Stimulated activated naive CD8-positive, alpha-beta T cell treated with anti-CD3 and anti-CD28 coated beads, Interleukin-15, Interleukin-2, amounts not matched to agents 100 U/mL and 50 U/mL, for 24 hours (primary cell): ENCODE measurements at regions not wholly inside any gene's neighbourhood (a gene's known extent, or its start where the extent isn't known, plus 50 kb on each side); places are given as distances from the start of the nearest gene placed in this dataset.
"Not testable (repeated sequence)": the region's sequence is repeated elsewhere in the genome, so short reads cannot be mapped to it uniquely, and the experiment has no call there.

Experiments used
- ATAC-seq: fragments of 150-1000 bp; cut with Tn5 transposase; one replicate; pipeline ENCODE4 v1.10.0; 2021
- DNase-seq: peaks from one replicate; pipeline ENCODE4 v3.0.0; 2021

DNA sequence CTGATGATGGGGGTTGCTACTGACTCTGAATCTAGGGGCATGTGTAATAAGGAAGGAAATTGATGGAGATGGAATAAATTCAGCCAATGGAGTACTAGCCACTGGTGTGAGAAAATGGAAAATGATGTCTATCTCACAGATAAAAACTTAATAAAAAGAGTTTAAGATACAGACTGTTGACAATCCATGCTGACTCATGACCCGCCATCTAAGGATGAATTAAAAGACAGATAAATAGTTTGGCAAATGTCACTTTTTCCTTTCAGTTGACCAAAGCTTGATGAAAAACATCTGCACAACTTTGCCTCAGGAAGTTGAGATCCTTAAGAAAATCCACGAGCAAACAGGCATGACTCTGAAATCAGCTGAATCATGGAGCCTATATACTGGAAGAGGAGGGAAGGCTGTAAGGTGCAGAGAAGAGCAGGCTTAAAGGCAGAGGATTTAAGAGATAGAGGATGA lies 82.6 kb upstream of the BMP5 start:
- DNase-seq (no peak), ATAC-seq (no peak)

DNA sequence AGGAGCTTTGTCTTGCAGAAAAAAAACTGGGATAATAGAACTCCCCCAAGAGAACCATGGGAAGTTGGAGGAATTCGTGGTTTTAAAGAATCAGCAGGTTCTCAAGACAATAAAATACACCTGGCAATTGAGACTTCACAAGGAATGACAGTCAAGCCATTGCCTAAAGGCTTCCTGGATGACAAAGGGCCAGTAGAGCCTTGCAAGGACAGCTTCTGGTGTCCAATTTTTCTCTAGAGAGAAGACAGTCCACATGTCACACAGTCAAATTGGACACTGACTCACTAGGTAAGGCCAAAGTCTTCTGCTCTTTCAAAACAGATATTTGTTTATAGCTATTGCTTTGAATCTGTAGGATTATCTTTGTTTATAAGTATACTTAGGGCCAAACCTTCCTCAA lies 80.3 kb upstream of the BMP5 start:
- DNase-seq (no peak), ATAC-seq (no peak)

DNA sequence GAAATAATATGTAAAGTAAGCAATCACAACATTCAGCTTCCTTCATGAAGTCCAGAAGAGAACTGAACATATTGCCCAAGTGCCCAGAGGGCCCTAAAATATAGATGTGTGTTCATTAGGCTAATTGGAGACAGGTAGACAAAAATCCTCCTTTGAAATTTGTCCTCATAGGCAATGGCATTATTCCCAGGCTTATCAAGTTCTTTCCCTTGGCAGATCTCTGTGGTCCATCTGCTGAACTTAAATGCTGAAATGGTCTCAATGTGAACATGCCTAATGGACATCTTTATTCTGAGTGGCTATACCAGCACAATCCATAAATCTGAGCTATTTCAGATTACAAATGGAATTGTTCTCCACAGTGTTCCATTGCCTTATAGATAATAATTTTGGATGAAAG lies 79.0 kb upstream of the BMP5 start:
- ATAC-seq (no peak), DNase-seq (no peak)

DNA sequence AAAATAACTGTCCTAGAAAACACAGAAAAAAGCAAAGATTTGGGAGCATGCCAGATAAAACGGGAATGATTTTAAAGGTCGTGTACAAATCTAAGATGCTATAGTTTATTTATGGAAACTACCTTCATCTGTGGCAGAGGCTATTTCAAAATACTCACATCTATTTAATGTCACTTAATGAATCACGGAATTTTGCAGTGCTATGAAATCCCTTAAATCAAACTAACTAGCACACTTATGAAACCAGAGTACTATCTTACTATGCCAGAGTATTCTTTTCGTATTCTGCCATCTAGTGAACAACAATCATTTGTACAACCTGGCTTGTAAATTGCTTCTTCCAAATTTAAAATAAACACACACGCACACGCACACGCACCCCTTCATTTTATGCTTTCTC lies 77.9 kb upstream of the BMP5 start:
- ATAC-seq: no peak
- DNase-seq: no peak

DNA sequence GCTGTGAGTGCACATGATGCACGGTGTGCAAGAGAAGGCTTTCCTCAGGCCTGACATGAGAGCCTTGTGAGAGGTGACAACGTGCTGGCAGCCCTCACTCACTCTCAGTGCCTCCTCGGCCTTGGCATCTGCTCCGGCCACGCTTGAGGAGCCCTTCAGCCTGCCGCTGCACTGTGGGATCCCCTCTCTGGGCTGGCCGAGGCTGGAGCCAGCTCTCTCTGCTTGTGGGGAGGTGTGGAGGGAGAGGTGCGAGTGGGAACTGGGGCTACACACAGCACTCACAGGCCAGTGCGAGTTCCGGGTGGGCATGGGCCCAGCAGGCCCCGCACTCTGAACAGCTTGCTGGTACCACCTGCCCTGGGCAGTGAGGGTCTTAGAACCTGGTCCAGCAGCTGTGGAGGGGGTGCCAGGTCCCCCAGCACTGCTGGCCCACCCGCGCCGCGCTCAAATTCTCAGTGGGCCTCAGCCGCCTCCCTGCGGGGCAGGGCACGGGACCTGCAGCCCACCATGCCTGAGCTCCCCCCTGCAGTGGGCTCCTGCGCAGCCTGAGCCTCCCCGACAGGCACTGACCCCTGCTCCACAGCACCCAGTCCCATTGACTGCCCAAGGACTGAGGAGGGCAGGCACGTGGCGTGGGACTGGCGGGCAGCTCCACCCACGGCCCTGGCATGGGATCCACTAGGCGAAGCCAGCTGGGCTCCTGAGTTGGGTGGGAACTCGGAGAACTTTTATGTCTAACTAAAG lies 74.9 kb upstream of the BMP5 start:
- DNase-seq (no peak), ATAC-seq (no peak)

DNA sequence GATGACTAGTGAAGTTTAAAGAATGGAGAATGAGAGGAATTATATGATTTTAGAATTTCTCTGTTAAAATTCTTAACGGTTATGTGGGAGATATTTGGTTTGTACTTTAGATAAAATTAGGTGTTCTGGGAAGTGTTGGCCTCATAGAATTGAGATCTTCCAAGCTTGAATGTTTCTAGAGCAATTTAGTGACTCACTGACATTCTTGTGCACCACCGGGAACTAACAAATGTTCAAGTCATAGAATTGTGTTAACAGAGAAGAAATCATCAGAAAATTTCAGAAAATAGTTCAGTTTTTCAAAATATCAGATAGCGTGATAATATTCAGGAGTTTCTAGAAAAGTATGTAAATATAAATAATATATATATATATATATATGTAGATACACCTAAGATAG lies 67.9 kb upstream of the BMP5 start:
- ATAC-seq (no peak), DNase-seq (no peak)

DNA sequence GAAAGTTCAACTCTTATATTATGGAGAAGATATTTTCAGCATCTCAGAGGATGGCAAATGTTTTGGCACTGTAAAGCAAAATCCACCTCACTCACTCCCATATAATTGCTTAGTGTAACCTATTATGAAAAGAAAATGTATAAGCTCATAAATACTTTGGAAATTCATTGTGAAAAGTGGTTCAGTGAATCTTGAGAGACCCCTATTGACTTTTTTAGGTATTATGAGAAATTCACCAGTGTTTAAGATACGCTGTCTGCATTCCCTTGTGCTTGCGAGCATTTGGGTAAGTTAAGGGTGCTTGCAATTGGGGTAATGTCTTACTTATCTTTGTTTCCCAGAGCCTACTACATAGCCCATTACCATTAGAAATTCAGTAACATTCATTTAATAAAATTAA lies 66.3 kb upstream of the BMP5 start:
- no peak for DNase-seq
- no peak for ATAC-seq

DNA sequence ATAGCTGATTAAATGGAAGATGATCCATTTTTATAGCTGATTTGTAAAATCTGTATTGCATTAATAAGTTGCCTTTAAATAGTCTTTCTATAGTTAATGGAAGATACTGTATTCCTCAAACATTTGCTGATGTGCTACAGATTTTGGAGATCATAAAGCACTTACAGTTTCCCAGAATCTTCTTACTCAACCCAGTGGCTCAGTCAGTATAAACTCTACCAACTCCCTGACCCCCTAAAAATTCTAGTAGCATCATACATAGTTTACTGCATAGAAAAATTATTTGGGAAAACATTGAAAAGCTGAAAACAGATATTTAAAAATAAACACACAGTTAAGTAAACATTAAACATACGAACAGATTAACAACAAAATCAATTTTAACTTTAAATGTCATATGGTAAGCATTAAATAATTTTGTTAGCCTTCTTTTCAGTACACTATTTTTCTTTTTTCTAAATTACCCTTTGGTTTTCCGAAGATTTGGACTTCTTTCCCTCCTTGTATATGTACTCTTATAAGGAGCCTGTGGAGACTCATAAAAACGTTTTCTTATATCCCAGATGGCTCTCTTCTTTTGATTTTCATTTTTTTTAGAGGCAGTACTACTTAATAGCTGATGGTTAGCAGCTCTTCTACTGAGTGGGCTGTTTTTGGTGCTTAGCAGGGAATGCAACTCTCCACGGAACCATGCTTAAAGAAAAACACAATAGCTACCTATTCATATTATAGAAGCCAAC lies 62.7 kb upstream of the BMP5 start:
- no peak for ATAC-seq
- DNase-seq: no peak

DNA sequence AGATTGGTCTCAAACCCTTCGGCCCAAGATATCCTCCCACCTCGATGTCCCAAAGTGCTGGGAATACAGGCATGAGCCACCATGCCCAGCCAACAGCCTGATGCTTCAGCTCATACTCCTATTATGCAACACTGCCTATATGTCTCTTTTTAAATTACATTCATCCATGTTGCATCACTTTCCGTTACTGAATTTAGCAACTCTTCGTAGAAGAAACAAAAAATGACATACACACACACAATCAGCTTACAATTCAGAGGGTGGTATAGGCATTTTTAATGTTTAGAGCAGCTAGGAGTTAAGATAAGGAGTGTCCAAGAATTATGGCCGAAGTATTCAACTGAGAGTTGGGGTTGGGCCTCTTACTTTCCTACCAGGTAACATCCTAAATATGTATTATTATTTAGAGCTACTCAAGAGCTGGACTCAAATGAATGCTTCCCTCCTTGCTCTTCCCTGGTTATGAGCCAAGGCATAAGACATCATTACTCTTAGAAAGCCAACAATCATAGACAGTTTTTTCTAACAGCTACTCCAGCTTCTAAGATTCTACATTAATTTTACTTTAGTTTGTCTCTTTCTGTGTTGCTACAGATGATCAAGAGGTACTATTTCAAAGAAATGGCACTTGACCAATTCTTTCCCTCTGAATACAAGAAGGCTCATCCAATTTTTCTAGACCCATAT lies 62.0 kb upstream of the BMP5 start:
- ATAC-seq (no peak), DNase-seq (no peak)

DNA sequence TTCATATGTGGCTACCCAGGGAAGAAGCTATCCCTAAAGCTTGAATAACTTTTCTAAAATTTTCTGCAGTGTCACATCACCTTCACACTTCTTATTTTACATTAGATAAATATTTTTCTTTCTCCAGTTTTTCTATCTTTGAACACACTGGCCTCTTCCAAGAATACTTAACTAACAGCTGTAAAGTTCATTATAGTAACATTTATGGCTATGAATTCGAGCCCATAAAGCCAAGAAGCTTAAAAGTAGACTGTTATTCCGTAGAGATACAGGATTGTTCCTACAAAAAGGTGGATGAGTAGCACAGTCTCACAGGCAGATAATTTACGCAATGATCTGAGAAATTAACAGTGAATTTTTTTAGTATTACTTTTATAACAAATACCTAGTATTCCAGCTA lies 55.7 kb upstream of the BMP5 start:
- DNase-seq: no peak
- ATAC-seq: no peak

DNA sequence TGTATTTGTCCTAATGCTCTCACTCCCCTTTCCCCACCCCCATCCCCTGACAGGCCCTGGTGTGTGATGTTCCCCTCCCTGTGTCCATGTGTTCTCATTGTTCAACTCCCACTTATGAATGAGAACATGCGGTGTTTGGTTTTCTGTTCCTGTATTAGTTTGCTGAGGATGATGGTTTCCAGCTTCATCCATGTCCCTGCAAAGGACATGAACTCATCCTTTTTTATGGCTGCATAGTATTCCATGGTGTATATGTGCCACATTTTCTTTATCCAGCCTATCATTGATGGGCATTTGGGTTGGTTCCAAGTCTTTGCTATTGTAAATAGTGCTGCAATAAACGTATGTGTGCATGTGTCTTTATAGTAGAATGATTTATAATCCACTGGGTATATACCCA lies 52.3 kb upstream of the BMP5 start:
- not testable (repeated sequence) for ATAC-seq, DNase-seq

DNA sequence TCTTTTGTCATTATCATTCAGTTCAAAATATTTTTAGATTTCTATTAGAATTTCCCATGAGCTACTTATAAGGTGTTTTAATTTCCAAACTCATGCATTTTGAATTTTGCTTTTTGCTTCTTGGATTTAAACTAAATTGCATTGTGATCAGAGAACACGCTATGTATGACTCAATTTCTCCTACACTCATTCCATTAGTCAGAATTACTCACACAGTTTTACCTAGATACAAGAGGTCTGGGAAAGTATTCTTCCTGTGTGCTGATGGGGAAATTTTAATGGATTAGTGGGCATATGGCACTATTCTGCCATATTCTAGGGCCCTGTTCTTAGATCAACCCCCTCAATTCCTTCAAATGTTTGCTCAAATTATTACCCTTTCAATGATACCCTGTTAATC lies 49.9 kb upstream of the BMP5 start:
- ATAC-seq: no peak

More for the DNA sequence above, 49.9 kb upstream of the BMP5 start:
- DNase-seq: no peak
